ENCODE measurements at regions not wholly inside any gene's neighbourhood (a gene's known extent, or its start where the extent isn't known, plus 50 kb on each side); places are given as distances from the start of the nearest gene placed in this dataset.
"Not testable (repeated sequence)": the region's sequence is repeated elsewhere in the genome, so short reads cannot be mapped to it uniquely, and the experiment has no call there.

DNA sequence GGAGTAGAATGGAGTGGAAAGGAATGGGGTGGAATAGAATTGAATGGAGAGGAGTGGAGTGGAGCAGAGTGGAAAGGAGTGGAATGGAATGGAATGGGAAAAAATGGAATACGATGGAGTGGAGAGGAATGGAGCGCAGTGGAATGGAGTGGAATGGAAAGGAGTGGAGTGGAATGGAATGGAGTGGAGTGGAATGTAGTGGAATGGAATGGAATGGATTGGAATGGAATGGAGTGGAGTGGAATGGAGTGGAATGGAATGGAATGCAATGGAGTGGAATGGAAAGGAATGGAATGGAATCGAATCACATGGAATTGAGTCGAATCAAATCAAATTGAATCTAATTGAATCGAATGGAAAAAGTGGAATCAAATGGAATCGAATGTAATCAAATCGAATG, 1016.1 kb downstream of the CDY1 start:
- no peak for DNase-seq

DNA sequence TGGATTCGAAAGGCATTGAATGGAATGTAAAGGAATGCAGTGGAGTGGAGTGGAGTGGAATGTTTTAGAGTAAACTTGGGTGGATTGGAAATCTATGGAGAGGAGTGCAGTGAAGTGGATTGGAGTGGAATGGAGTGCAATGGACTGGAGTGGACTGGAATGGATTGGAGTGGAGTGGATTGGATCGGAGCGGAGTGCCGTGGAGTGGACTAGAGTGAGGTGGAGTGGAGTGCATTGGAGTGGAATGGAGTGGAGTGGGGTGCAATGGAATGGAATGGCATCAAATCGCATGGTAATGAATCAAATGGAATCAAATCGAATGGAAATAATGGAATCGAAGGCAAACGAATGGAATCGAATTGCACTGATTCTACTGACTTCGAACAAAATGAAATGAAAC, 1023.9 kb downstream of the CDY1 start:
- not testable (repeated sequence) for DNase-seq

DNA sequence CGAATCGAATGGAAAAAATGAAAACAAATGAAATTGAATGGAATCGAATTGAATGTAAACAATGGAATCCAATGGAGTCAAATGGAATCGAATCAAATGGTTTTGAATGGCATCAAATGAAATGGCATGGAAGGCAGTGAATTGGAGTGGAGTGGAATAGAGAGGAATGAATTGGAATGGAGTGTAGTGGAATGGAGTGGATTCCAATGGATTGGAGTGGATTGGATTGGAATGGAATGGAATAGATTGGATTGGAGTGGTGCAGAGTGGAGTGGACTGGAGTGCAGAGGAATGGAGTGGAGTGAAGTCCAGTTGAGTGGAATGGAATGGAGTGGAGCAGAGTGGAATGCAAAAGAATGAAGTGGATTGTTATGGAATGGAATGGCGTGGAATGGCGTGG, 1026.3 kb downstream of the CDY1 start:
- DNase-seq: not testable (repeated sequence)

DNA sequence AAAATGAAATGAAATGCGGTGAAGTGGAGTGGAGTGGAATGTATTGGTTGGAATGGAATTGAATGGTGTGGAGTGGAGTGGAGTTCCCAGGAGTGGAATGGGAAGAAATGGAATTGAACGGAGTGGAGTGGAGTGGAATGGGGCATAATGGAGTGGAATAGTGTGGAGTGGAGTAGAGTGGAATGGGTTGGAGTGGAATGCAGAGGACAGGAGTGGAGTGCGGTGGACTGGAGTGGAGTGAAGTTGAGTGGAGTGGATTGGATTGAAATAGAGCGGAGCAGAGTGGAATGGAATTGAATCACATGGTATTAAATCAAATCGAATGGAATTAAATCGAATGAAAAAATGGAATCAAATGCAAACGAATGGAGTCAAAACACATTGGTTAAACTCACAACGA, 1042.3 kb downstream of the CDY1 start:
- DNase-seq: not testable (repeated sequence)

DNA sequence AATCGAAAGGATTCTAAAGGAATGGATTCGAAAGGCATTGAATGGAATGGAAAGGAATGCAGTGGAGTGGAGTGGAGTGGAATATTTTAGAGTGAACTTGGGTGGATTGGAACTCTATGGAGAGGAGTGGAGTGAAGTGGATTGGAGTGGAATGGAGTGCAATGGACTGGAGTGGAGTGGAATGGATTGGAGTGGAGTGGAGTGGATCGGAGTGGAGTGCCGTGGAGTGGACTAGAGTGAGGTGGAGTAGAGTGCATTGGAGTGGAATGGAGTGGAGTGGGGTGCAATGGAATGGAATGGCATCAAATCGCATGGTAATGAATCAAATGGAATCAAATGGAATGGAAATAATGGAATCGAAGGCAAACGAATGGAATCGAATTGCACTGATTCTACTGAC, 1044.8 kb downstream of the CDY1 start:
- not testable (repeated sequence) for DNase-seq

DNA sequence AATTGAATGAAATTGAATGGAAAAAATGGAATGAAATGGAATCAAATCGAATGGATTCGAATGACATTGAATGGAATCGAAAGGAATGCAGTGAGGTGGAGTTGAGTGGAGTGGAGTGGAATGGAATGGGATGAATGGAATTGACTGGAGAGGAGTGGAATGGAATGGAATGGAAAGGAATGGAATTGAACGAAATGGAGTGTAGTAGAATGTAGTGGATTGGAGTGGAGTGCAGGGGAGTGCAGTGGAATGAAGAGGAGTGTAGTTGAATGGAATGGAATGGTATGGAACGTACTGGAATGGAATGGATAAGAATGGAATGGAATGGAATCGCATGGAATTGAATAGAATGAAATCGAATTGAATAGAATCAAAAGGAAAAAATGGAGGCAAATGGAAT, 1047.3 kb downstream of the CDY1 start:
- DNase-seq: not testable (repeated sequence)

- peak; percentile 1 for DNase-seq
These were observed 1048.5 kb downstream of the CDY1 start for GRCh38 chrY:26670360-26670871.

- peak; percentile 3 for DNase-seq
These were observed 1049.3 kb downstream of the CDY1 start for GRCh38 chrY:26670881-26671879.
